Stimulated activated CD4-positive, alpha-beta T cell treated with anti-CD3 and anti-CD28 coated beads, Interleukin-4, amount 100 ng/mL, for 4 hours (primary cell): ENCODE measurements at regions not wholly inside any gene's neighbourhood (a gene's known extent, or its start where the extent isn't known, plus 50 kb on each side); places are given as distances from the start of the nearest gene placed in this dataset.
A peak's percentile ranks its signal among the peaks of the same experiment; 100 is the strongest.
"Not testable (repeated sequence)": the region's sequence is repeated elsewhere in the genome, so short reads cannot be mapped to it uniquely, and the experiment has no call there.

Experiments used
- DNase-seq, 2 experiments: peaks; one replicate each; pipeline ENCODE4 v3.0.0-alpha.2; 2020

- no peak for DNase-seq
Observed at GRCh38 chr14:51351997-51352396, 112.0 kb downstream of the TMX1 start.

- no peak for DNase-seq
Observed at GRCh38 chr14:51353901-51354300, 113.9 kb downstream of the TMX1 start.

- no peak for DNase-seq
Observed at GRCh38 chr14:51354846-51355245, 114.8 kb downstream of the TMX1 start.

GRCh38 chr14:51356381-51356780 is 116.3 kb downstream of the TMX1 start:
- DNase-seq: no peak

- DNase-seq: no peak
Observed at GRCh38 chr14:51357250-51357649, 117.2 kb downstream of the TMX1 start.

- DNase-seq: no peak
Observed at GRCh38 chr14:51360592-51360991, 120.5 kb downstream of the TMX1 start.

- no peak for DNase-seq
Observed at GRCh38 chr14:51365241-51365965, 125.4 kb downstream of the TMX1 start.

- not testable (repeated sequence) for DNase-seq
Observed at GRCh38 chr14:51366460-51366859, 126.4 kb downstream of the TMX1 start.

- not testable (repeated sequence) for DNase-seq
Observed at GRCh38 chr14:51366866-51367599, 127.0 kb downstream of the TMX1 start.

GRCh38 chr14:51367600-51367931 is 127.5 kb downstream of the TMX1 start:
- no peak for DNase-seq

- DNase-seq: no peak
Observed at GRCh38 chr14:51368721-51369163, 128.7 kb downstream of the TMX1 start.

- DNase-seq: peak in 1 of 2 experiments; percentile 4
Observed at GRCh38 chr14:51369814-51370213, 129.8 kb downstream of the TMX1 start.

GRCh38 chr14:51370758-51371386 is 130.8 kb downstream of the TMX1 start:
- DNase-seq: no peak

- DNase-seq: not testable (repeated sequence)
Observed at GRCh38 chr14:51377186-51377585, 137.1 kb downstream of the TMX1 start.

GRCh38 chr14:51382506-51382905 is 142.5 kb downstream of the TMX1 start:
- DNase-seq: no peak

GRCh38 chr14:51386411-51386810 is 146.4 kb downstream of the TMX1 start:
- no peak for DNase-seq

GRCh38 chr14:51386983-51387735 is 147.1 kb downstream of the TMX1 start:
- no peak for DNase-seq

- no peak for DNase-seq
Observed at GRCh38 chr14:51392416-51392815, 152.4 kb downstream of the TMX1 start.

GRCh38 chr14:51394384-51394783 is 154.3 kb downstream of the TMX1 start:
- no peak for DNase-seq

- no peak for DNase-seq
Observed at GRCh38 chr14:51394804-51395203, 154.8 kb downstream of the TMX1 start.

GRCh38 chr14:51395361-51395849 is 155.4 kb downstream of the TMX1 start:
- DNase-seq: no peak

- DNase-seq: no peak
Observed at GRCh38 chr14:51396222-51396815, 156.3 kb downstream of the TMX1 start.

- no peak for DNase-seq
Observed at GRCh38 chr14:51398898-51399297, 158.9 kb downstream of the TMX1 start.
